ENCODE measurements at regions not wholly inside any gene's neighbourhood (a gene's known extent, or its start where the extent isn't known, plus 50 kb on each side); places are given as distances from the start of the nearest gene placed in this dataset.

DNA sequence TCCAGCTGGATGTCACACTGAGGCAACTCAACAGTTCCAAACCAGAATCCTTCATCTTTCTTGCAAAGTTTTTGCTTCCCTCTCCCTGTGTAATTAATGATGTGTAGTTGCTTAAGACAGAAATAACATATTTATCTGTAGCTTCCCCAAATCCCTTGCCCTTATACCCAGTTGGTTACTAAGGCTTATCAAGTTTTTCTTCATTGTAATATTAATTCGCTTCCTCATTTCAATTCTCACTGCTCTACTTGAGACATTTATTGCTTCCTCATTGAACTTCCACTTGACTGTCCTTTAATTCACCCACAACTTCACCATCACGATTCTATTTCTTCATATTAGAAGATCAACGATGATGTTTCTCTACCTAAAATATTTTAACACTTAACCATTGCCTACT, 386.6 kb upstream of the CPEB2 start:
- TF ChIP-seq, protein P1, sequence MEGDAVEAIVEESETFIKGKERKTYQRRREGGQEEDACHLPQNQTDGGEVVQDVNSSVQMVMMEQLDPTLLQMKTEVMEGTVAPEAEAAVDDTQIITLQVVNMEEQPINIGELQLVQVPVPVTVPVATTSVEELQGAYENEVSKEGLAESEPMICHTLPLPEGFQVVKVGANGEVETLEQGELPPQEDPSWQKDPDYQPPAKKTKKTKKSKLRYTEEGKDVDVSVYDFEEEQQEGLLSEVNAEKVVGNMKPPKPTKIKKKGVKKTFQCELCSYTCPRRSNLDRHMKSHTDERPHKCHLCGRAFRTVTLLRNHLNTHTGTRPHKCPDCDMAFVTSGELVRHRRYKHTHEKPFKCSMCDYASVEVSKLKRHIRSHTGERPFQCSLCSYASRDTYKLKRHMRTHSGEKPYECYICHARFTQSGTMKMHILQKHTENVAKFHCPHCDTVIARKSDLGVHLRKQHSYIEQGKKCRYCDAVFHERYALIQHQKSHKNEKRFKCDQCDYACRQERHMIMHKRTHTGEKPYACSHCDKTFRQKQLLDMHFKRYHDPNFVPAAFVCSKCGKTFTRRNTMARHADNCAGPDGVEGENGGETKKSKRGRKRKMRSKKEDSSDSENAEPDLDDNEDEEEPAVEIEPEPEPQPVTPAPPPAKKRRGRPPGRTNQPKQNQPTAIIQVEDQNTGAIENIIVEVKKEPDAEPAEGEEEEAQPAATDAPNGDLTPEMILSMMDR (IDR thresholded peaks at IDR 0.05) = no peak
- TF ChIP-seq POLR2A (IDR thresholded peaks at IDR 0.05) (no peak), POLR2AphosphoS5 (IDR thresholded peaks at IDR 0.05) (no peak)
